Endodermal cell (in vitro differentiated cells): ENCODE measurements at regions not wholly inside any gene's neighbourhood (a gene's known extent, or its start where the extent isn't known, plus 50 kb on each side); places are given as distances from the start of the nearest gene placed in this dataset.
"Not testable (repeated sequence)": the region's sequence is repeated elsewhere in the genome, so short reads cannot be mapped to it uniquely, and the experiment has no call there.

ENCODE experiments used
- DNase-seq: peaks from one replicate; pipeline ENCODE4 v3.0.0-alpha.2; 2017
- H3K27ac ChIP-seq: 2 replicates; pipeline ENCODE4 v1.5.1; 2013; ENCODE audit warnings: mild to moderate bottlenecking, low read depth, low read length, moderate library complexity
- H3K27me3 ChIP-seq: 2 replicates; pipeline ENCODE4 v1.6.1; 2013; ENCODE audit warnings: mild to moderate bottlenecking, low read length, moderate library complexity; ENCODE audit not compliant: insufficient read depth, control insufficient read depth, poor library complexity, severe bottlenecking
- H3K36me3 ChIP-seq: 2 replicates; pipeline ENCODE4 v1.7.0; 2013; ENCODE audit warnings: mild to moderate bottlenecking, low read length, moderate library complexity; ENCODE audit not compliant: control insufficient read depth, insufficient read depth
- H3K4me1 ChIP-seq: one replicate; pipeline ENCODE4 v1.7.0; 2013; ENCODE audit warnings: low read length; ENCODE audit not compliant: control insufficient read depth, insufficient read depth
- H3K4me3 ChIP-seq: 2 replicates; pipeline ENCODE4 v1.5.1; 2013; ENCODE audit warnings: mild to moderate bottlenecking, low read length, moderate library complexity
- H3K9ac ChIP-seq: 2 replicates; pipeline ENCODE4 v1.6.1; 2013; ENCODE audit warnings: mild to moderate bottlenecking, low read length, moderate library complexity; ENCODE audit not compliant: poor library complexity, severe bottlenecking; ENCODE audit errors: extremely low read depth
- H3K9me3 ChIP-seq: 2 replicates; pipeline ENCODE4 v1.6.1; 2013; ENCODE audit warnings: mild to moderate bottlenecking, low read length, moderate library complexity; ENCODE audit not compliant: control insufficient read depth
- H3K27ac Mint-ChIP-seq: 2 replicates; pipeline ENCODE4 v1.8.0; 2020; ENCODE audit warnings: mixed read lengths
- H3K27me3 Mint-ChIP-seq: 2 replicates; pipeline ENCODE4 v1.8.0; 2021; ENCODE audit warnings: mild to moderate bottlenecking, mixed read lengths; ENCODE audit not compliant: insufficient read depth
- H3K36me3 Mint-ChIP-seq: 2 replicates; pipeline ENCODE4 v1.8.0; 2020; ENCODE audit warnings: low read depth, mixed read lengths
- H3K4me1 Mint-ChIP-seq: 2 replicates; pipeline ENCODE4 v1.8.0; 2020; ENCODE audit warnings: mixed read lengths
- H3K4me3 Mint-ChIP-seq: 2 replicates; pipeline ENCODE4 v1.8.0; 2020; ENCODE audit warnings: mild to moderate bottlenecking, moderate library complexity, mixed read lengths
- H3K9me3 Mint-ChIP-seq: 2 replicates; pipeline ENCODE4 v1.8.0; 2020; ENCODE audit warnings: mild to moderate bottlenecking, mixed read lengths
- WGBS, 2 experiments: methylation state at CpG; one replicate each; pipeline versions ENCODE4 v1.1.5 to v1.1.7; 2013; ENCODE audit warnings: missing lambda C conversion rate in 2 of 2, mixed read lengths in 1 of 2; ENCODE audit not compliant: insufficient coverage in 1 of 2, insufficient read length in 1 of 2; 5-methylcytosine and 5-hydroxymethylcytosine counted together
- TF ChIP-seq, protein P1 (sequence below): fragments of 200-600 bp; sonication (generic); conservative IDR thresholded peaks from 2 replicates; pipeline ENCODE4 v1.5.0; 2021; ENCODE audit warnings: antibody characterized with exemption, mild to moderate bottlenecking

DNA sequence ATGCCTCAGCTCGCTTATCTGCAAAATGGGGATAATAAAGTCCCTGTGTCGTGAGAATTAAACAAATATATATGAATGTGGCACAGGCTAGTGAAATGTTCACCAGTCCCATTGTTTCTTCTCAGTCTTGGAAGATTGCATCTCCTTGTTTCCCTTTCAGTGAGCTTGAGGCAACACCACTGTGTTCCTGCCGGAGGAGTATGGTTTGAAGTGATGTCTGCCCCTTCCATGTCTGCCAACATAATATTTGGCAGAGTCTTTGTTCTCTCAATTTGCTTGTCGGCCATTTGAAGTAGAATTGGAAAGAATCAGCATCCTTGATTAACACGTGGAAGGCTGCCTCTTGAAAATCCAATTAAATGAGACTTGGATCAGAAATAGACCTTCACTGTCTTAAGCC is 1088.5 kb upstream of the INTU start:
- 70 to 74% methylated on average over 4 to 5 of the region's 5 CpGs for WGBS, 2 experiments
- no peaks in the 10 kb centered on the region for H3K36me3 Mint-ChIP-seq
- no peak overlapping the region for H3K9ac ChIP-seq

DNA sequence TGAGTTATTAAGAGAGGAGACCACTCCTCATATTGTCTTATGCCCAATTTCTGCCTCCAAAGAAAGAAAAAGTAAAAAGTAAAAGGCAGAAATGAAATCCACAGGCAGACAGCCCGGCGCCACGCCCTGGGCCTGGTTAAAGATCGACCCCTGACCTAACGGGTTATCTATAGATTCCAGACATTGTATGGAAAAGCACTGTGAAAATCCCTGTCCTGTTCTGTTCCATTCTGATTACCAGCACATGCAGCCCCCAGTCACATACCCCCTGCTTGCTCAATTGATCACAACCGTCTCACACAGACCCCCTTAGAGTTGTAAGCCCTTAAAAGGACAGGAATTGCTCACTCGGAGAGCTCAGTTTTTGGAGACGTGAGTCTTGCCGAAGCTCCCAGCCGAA is 1086.6 kb upstream of the INTU start:
- H3K9me3 Mint-ChIP-seq, H3K27ac ChIP-seq, DNase-seq, H3K4me3 Mint-ChIP-seq, H3K36me3 Mint-ChIP-seq, H3K4me1 Mint-ChIP-seq, H3K27ac Mint-ChIP-seq, H3K4me3 ChIP-seq, H3K4me1 ChIP-seq, H3K27me3 ChIP-seq, H3K36me3 ChIP-seq, H3K9me3 ChIP-seq, H3K9ac ChIP-seq, H3K27me3 Mint-ChIP-seq: not testable (repeated sequence)
- 95 to 97% methylated on average over 6 to 10 of the region's 10 CpGs for WGBS, 2 experiments

More for the DNA sequence above, 1088.5 kb upstream of the INTU start:
- no peak for DNase-seq
- Histone ChIP-seq H3K4me3 (no peak overlapping the region), H3K4me1 (no peaks in the 10 kb centered on the region), H3K9me3 (no peaks in the 10 kb centered on the region), H3K36me3 (no peaks in the 10 kb centered on the region), H3K27me3 (no peaks in the 10 kb centered on the region), H3K27ac (no peak overlapping the region)
- H3K9me3 Mint-ChIP-seq = no peaks in the 10 kb centered on the region
- TF ChIP-seq, protein P1, sequence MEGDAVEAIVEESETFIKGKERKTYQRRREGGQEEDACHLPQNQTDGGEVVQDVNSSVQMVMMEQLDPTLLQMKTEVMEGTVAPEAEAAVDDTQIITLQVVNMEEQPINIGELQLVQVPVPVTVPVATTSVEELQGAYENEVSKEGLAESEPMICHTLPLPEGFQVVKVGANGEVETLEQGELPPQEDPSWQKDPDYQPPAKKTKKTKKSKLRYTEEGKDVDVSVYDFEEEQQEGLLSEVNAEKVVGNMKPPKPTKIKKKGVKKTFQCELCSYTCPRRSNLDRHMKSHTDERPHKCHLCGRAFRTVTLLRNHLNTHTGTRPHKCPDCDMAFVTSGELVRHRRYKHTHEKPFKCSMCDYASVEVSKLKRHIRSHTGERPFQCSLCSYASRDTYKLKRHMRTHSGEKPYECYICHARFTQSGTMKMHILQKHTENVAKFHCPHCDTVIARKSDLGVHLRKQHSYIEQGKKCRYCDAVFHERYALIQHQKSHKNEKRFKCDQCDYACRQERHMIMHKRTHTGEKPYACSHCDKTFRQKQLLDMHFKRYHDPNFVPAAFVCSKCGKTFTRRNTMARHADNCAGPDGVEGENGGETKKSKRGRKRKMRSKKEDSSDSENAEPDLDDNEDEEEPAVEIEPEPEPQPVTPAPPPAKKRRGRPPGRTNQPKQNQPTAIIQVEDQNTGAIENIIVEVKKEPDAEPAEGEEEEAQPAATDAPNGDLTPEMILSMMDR = no peak
- H3K27ac Mint-ChIP-seq = no peak overlapping the region
- no peak overlapping the region for H3K4me3 Mint-ChIP-seq
- H3K27me3 Mint-ChIP-seq = no peaks in the 10 kb centered on the region
- no peaks in the 10 kb centered on the region for H3K4me1 Mint-ChIP-seq

DNA sequence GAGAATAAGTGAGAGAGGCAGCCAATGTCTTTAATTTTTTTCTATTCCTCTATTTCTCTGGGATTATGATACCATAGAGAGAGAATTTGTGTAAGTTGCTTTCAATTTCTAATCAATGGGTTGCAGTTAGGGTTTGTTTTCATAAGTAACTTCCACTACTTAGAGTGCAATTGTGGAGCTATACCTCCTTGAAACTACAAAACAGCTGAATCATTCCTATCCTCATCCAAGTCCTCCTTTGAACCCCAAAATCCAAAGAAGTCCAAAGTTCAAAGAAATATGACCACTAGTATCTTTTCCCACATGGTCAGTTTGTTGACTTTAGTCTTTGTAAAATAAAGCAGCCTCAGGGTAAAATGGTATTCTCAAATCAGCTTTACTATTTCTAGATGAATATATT is 1085.4 kb upstream of the INTU start:
- Mint-ChIP-seq H3K36me3 (no peaks in the 10 kb centered on the region), H3K27me3 (no peaks in the 10 kb centered on the region), H3K4me3 (no peak overlapping the region), H3K4me1 (no peaks in the 10 kb centered on the region), H3K27ac (no peak overlapping the region), H3K9me3 (no peaks in the 10 kb centered on the region)
- Histone ChIP-seq H3K4me3 (no peak overlapping the region), H3K27me3 (no peaks in the 10 kb centered on the region), H3K4me1 (no peaks in the 10 kb centered on the region), H3K9me3 (no peaks in the 10 kb centered on the region), H3K9ac (no peak overlapping the region), H3K27ac (no peak overlapping the region), H3K36me3 (no peaks in the 10 kb centered on the region)
- DNase-seq = no peak
- TF ChIP-seq, protein P1 = no peak

DNA sequence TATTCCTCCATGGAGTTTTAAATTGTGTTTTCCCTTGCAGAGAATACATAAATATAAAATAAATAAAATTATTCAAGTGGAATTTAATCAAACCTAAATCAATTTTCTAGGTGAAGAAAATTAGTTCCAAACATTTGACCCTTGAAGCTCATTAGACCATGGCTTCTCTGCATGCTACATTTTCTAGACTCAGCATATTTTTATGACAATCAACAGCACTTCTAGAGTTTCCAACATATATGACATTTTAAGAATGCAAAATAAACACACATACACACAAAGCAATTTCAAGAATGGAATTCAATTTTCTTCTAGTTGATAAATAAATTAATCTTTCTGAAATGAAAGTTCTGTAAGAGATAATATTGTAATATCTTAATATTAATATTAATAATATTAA is 1083.9 kb upstream of the INTU start:
- TF ChIP-seq, protein P1 = no peak
- no peaks in the 10 kb centered on the region for H3K36me3 Mint-ChIP-seq
- no peaks in the 10 kb centered on the region for H3K36me3 ChIP-seq
- H3K9ac ChIP-seq = no peak overlapping the region
- DNase-seq = no peak
- no peaks in the 10 kb centered on the region for H3K27me3 ChIP-seq
- H3K4me3 ChIP-seq = no peak overlapping the region
- H3K4me1 Mint-ChIP-seq = no peaks in the 10 kb centered on the region
- no peak overlapping the region for H3K4me3 Mint-ChIP-seq
- H3K27me3 Mint-ChIP-seq = no peaks in the 10 kb centered on the region
- no peaks in the 10 kb centered on the region for H3K4me1 ChIP-seq
- no peaks in the 10 kb centered on the region for H3K9me3 Mint-ChIP-seq
- no peak overlapping the region for H3K27ac ChIP-seq
- no peak overlapping the region for H3K27ac Mint-ChIP-seq
- no peaks in the 10 kb centered on the region for H3K9me3 ChIP-seq
